Endothelial cell of umbilical vein (primary cell): ENCODE measurements at regions not wholly inside any gene's neighbourhood (a gene's known extent, or its start where the extent isn't known, plus 50 kb on each side); places are given as distances from the start of the nearest gene placed in this dataset.

Experiments
- BruUV-seq: library from RNA; stranded (reverse); fragments of 400-500 nt; replicated peaks from 2 replicates; lab custom pipeline; 2021; lab: Mats Ljungman, UMichigan
- CTCF ChIA-PET: fragments of 300-600, 350-600 bp; sonication (Branson Sonifier 250); formaldehyde crosslinking; loops from one replicate; lab custom pipeline; 2021; ENCODE audit warnings: antibody characterized with exemption, inconsistent platforms; lab: Charles Lee
- POLR2A ChIA-PET: fragments of 300-600, 350-600 bp; sonication (Branson Sonifier 250); formaldehyde crosslinking; loops from one replicate; lab custom pipeline; 2021; ENCODE audit warnings: antibody characterized with exemption, inconsistent platforms; lab: Charles Lee
- DNase-seq: peaks from one replicate; pipeline ENCODE4 v3.0.0-alpha.2; 2011; ENCODE audit warnings: low read depth, low spot score
- FAIRE-seq: peaks from 2 replicates; lab custom pipeline; 2011; peaks lifted over from hg19 to GRCh38; lab: Jason Lieb, UNC
- H2AFZ ChIP-seq: 2 replicates; pipeline ENCODE4 v1.6.0; 2012; ENCODE audit warnings: low read depth, low read length, control low read depth, inconsistent platforms
- H3K27ac ChIP-seq: 2 replicates; pipeline ENCODE4 v1.5.1; 2011; ENCODE audit warnings: low read depth, mild to moderate bottlenecking, control low read depth, low read length, moderate library complexity; ENCODE audit not compliant: insufficient read depth
- H3K27me3 ChIP-seq, 2 experiments: 2 replicates each; pipeline versions ENCODE4 v1.6.0 to v1.6.1; 2011; ENCODE audit warnings: low read length in 2 of 2, mixed read lengths in 1 of 2; ENCODE audit not compliant: control insufficient read depth in 2 of 2, insufficient read depth in 2 of 2
- H3K36me3 ChIP-seq, 2 experiments: 2 replicates in 1 of 2; 3 replicates in 1 of 2; pipeline ENCODE4 v1.5.1; 2011; ENCODE audit warnings: low read length in 2 of 2, mild to moderate bottlenecking in 1 of 2, moderate library complexity in 1 of 2; ENCODE audit not compliant: control insufficient read depth in 2 of 2, insufficient read depth in 2 of 2; ENCODE audit errors: extremely low read depth in 1 of 2
- H3K4me1 ChIP-seq: 3 replicates; pipeline ENCODE4 v1.5.1; 2011; ENCODE audit warnings: mild to moderate bottlenecking, low read length; ENCODE audit not compliant: control insufficient read depth, insufficient read depth; ENCODE audit errors: extremely low read depth
- H3K4me2 ChIP-seq: 2 replicates; pipeline ENCODE4 v1.6.1; 2011; ENCODE audit warnings: low read length, control low read depth, mixed read lengths; ENCODE audit not compliant: insufficient read depth
- H3K4me3 ChIP-seq, 3 experiments: fragments of 200-600 bp in 1 of 3; sonication (generic), shearing (Covaris generic) in 1 of 3; replicated peaks in 1 of 3; 2 replicates each; pipeline ENCODE4 v1.5.1; 2011 to 2016; ENCODE audit warnings: control low read depth in 3 of 3, low read length in 3 of 3, mild to moderate bottlenecking in 2 of 3, inconsistent platforms in 1 of 3, low read depth in 1 of 3, moderate library complexity in 1 of 3; ENCODE audit not compliant: insufficient read depth in 1 of 3
- H3K79me2 ChIP-seq: 2 replicates; pipeline ENCODE4 v1.6.0; 2012; ENCODE audit warnings: low read length, inconsistent platforms; ENCODE audit not compliant: control insufficient read depth, insufficient read depth
- H3K9ac ChIP-seq: replicated peaks from 2 replicates; pipeline ENCODE3; 2011; ENCODE audit warnings: low read length, control low read depth; ENCODE audit not compliant: insufficient read depth; ENCODE audit errors: extremely low read depth
- H3K9me1 ChIP-seq: replicated peaks from 3 replicates; pipeline ENCODE4 v1.6.0; 2011; ENCODE audit warnings: mild to moderate bottlenecking, low read length; ENCODE audit not compliant: control insufficient read depth, insufficient read depth; ENCODE audit errors: extremely low read depth
- H3K9me3 ChIP-seq: replicated peaks from 2 replicates; pipeline ENCODE4 v1.5.1; 2012; ENCODE audit warnings: low read length, inconsistent platforms; ENCODE audit not compliant: control insufficient read depth, insufficient read depth
- H4K20me1 ChIP-seq: replicated peaks from 2 replicates; pipeline ENCODE3; 2011; ENCODE audit warnings: mild to moderate bottlenecking, low read length; ENCODE audit not compliant: control insufficient read depth, insufficient read depth; ENCODE audit errors: extremely low read depth
- EZH2 ChIP-seq: IDR thresholded peaks from 2 replicates; pipeline ENCODE4 v1.6.1; 2012; ENCODE audit warnings: borderline replicate concordance, low read depth, mild to moderate bottlenecking, moderate library complexity, low read length, inconsistent platforms; ENCODE audit not compliant: severe bottlenecking
- FOS ChIP-seq: IDR thresholded peaks from 2 replicates; pipeline ENCODE4 v1.6.1; 2011; ENCODE audit warnings: mild to moderate bottlenecking, low read length, moderate library complexity, borderline replicate concordance; ENCODE audit not compliant: insufficient read depth
- GATA2 ChIP-seq: IDR thresholded peaks from 2 replicates; pipeline ENCODE4 v1.7.0; 2011; ENCODE audit warnings: low read depth, mild to moderate bottlenecking, moderate library complexity, mixed read lengths, low read length; ENCODE audit not compliant: insufficient read length, insufficient read depth
- JUN ChIP-seq: IDR thresholded peaks from 2 replicates; pipeline ENCODE4 v1.6.1; 2011; ENCODE audit warnings: borderline replicate concordance, low read depth; ENCODE audit not compliant: insufficient read length, insufficient read depth
- MAX ChIP-seq: IDR thresholded peaks from 2 replicates; pipeline ENCODE4 v1.6.1; 2011; ENCODE audit not compliant: insufficient read depth, insufficient read length
- MYC ChIP-seq: IDR thresholded peaks from one replicate; pipeline ENCODE4 v1.6.1; 2011; ENCODE audit warnings: mild to moderate bottlenecking, low read depth, low read length
- POLR2A ChIP-seq: IDR thresholded peaks from 2 replicates; pipeline ENCODE4 v1.6.1; 2012; ENCODE audit warnings: low read depth, mild to moderate bottlenecking, control low read depth, low read length
- POLR2AphosphoS5 ChIP-seq: IDR thresholded peaks from 2 replicates; pipeline ENCODE4 v1.6.1; 2012; ENCODE audit warnings: low read depth, mild to moderate bottlenecking, control low read depth, low read length, moderate library complexity; ENCODE audit not compliant: insufficient read depth
- dilution Hi-C: fragments of 300-500 bp; cut with MboI; formaldehyde crosslinking; loops from one replicate; pipeline ENCODE4 v1.15.0; 2019; ENCODE audit warnings: low sequenced_read_pairs; ENCODE audit not compliant: extremely low pct_ligation_motif_present
- intact Hi-C: fragments of 100-400 bp; cut with micrococcal nuclease; formaldehyde crosslinking; loops from one replicate; pipeline ENCODE4 v1.10.0; 2022
- TF ChIP-seq, protein P1 (sequence below), 2 donors: IDR thresholded peaks; 1 replicate in 1 of 2; 2 replicates in 1 of 2; pipeline ENCODE4 v1.5.1; 2011; ENCODE audit warnings: low read length in 2 of 2, mild to moderate bottlenecking in 2 of 2, moderate library complexity in 2 of 2, control low read depth in 1 of 2, inconsistent platforms in 1 of 2, low read depth in 1 of 2; ENCODE audit not compliant: insufficient read depth in 1 of 2; ENCODE audit errors: extremely low read depth in 1 of 2

- no peak overlapping the region for H3K27ac ChIP-seq
- no peak overlapping the region for H3K9ac ChIP-seq
- DNase-seq (no peak), FAIRE-seq (no peak)
- H2AFZ ChIP-seq = no peak overlapping the region
- no peaks in the 10 kb centered on the region for H4K20me1 ChIP-seq
- dilution Hi-C loops (no loop called here), intact Hi-C loops (no loop called here)
- CTCF ChIA-PET = no interaction called here
- TF ChIP-seq JUN = no peak
- TF ChIP-seq POLR2A = no peak
- TF ChIP-seq FOS = no peak
- TF ChIP-seq, protein P1, sequence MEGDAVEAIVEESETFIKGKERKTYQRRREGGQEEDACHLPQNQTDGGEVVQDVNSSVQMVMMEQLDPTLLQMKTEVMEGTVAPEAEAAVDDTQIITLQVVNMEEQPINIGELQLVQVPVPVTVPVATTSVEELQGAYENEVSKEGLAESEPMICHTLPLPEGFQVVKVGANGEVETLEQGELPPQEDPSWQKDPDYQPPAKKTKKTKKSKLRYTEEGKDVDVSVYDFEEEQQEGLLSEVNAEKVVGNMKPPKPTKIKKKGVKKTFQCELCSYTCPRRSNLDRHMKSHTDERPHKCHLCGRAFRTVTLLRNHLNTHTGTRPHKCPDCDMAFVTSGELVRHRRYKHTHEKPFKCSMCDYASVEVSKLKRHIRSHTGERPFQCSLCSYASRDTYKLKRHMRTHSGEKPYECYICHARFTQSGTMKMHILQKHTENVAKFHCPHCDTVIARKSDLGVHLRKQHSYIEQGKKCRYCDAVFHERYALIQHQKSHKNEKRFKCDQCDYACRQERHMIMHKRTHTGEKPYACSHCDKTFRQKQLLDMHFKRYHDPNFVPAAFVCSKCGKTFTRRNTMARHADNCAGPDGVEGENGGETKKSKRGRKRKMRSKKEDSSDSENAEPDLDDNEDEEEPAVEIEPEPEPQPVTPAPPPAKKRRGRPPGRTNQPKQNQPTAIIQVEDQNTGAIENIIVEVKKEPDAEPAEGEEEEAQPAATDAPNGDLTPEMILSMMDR (IDR thresholded peaks at IDR 0.05; ENCODE audit: extremely low read depth in 1 of 2, insufficient read depth in 1 of 2, low read depth in 1 of 2, low read length in 2 of 2) = no peak
- TF ChIP-seq MYC = no peak
- no peak for TF ChIP-seq EZH2
- no peak for TF ChIP-seq POLR2AphosphoS5
- no peak for TF ChIP-seq GATA2
- TF ChIP-seq MAX = no peak
- peaks cover 4% of the 10 kb centered on the region for H3K9me3 ChIP-seq
- no peaks in the 10 kb centered on the region for H3K9me1 ChIP-seq
- no peak overlapping the region for H3K4me3 ChIP-seq
- no peaks in the 10 kb centered on the region for H3K36me3 ChIP-seq
- POLR2A ChIA-PET = no interaction called here
- H3K27me3 ChIP-seq = no peaks in the 10 kb centered on the region
- H3K79me2 ChIP-seq = no peaks in the 10 kb centered on the region
- BruUV-seq = no TSS peak
- H3K4me2 ChIP-seq = no peak overlapping the region
- no peaks in the 10 kb centered on the region for H3K4me1 ChIP-seq
Measured at GRCh38 chr11:39011797-39012196, 2413.8 kb upstream of the RAG2 start.
